OCI-LY3 (cell line): ENCODE measurements at regions not wholly inside any gene's neighbourhood (a gene's known extent, or its start where the extent isn't known, plus 50 kb on each side); places are given as distances from the start of the nearest gene placed in this dataset.

ENCODE experiments used
- H2AFZ ChIP-seq: fragments of 200-600, 300-600 bp; shearing (Covaris generic); 2 replicates; pipeline ENCODE4 v1.6.0; 2014; ENCODE audit warnings: antibody characterized with exemption, low read depth, low read length
- H3K27ac ChIP-seq: fragments of 200-600, 300-600 bp; sonication (generic); 2 replicates; pipeline ENCODE4 v1.5.1; 2014; ENCODE audit warnings: mild to moderate bottlenecking, low read length, moderate library complexity, mixed read lengths
- H3K27me3 ChIP-seq: fragments of 200-600, 300-600 bp; sonication (generic); 2 replicates; pipeline ENCODE4 v1.6.1; 2014; ENCODE audit warnings: low read depth, low read length, mixed read lengths
- H3K36me3 ChIP-seq: fragments of 200-600, 300-600 bp; sonication (generic); replicated peaks from 2 replicates; pipeline ENCODE3; 2014; ENCODE audit warnings: low read depth, low read length, mixed read lengths
- H3K4me1 ChIP-seq: fragments of 300-600, 200-600 bp; sonication (generic); 2 replicates; pipeline ENCODE4 v1.6.1; 2014; ENCODE audit warnings: low read length, mixed read lengths
- H3K4me2 ChIP-seq: fragments of 200-600, 300-600 bp; sonication (generic); 2 replicates; pipeline ENCODE4 v1.6.1; 2014; ENCODE audit warnings: low read length, mixed read lengths
- H3K4me3 ChIP-seq: fragments of 300-600, 200-600 bp; sonication (generic); 2 replicates; pipeline ENCODE4 v1.5.1; 2014; ENCODE audit warnings: antibody characterized with exemption, mild to moderate bottlenecking, low read length, moderate library complexity
- H3K79me2 ChIP-seq: fragments of 300-600, 200-600 bp; shearing (Covaris generic); 2 replicates; pipeline ENCODE4 v1.6.1; 2014; ENCODE audit warnings: mild to moderate bottlenecking, low read length, mixed read lengths
- H3K9ac ChIP-seq: fragments of 300-600, 200-600 bp; shearing (Covaris generic); 2 replicates; pipeline ENCODE4 v1.6.0; 2014; ENCODE audit warnings: mild to moderate bottlenecking, low read length, moderate library complexity
- H3K9me3 ChIP-seq: fragments of 200-600, 300-600 bp; shearing (Covaris generic); 2 replicates; pipeline ENCODE4 v1.6.1; 2014; ENCODE audit warnings: low read length, mixed read lengths; ENCODE audit not compliant: insufficient read depth
- H4K20me1 ChIP-seq: fragments of 200-600, 300-600 bp; sonication (generic); 2 replicates; pipeline ENCODE4 v1.6.1; 2016; ENCODE audit warnings: low read length, mixed read lengths; ENCODE audit not compliant: insufficient read depth
- EZH2phosphoT487 ChIP-seq: fragments of 200-600 bp; shearing (Covaris generic); IDR thresholded peaks from 2 replicates; pipeline ENCODE4 v1.6.1; 2018; ENCODE audit warnings: antibody characterized with exemption, mixed run types, low read depth
- TF ChIP-seq, protein P1 (sequence below): fragments of 200-600, 300-600 bp; sonication (generic); IDR thresholded peaks from 2 replicates; pipeline ENCODE4 v1.5.1; 2014; ENCODE audit warnings: antibody characterized with exemption, low read length, low read depth

DNA sequence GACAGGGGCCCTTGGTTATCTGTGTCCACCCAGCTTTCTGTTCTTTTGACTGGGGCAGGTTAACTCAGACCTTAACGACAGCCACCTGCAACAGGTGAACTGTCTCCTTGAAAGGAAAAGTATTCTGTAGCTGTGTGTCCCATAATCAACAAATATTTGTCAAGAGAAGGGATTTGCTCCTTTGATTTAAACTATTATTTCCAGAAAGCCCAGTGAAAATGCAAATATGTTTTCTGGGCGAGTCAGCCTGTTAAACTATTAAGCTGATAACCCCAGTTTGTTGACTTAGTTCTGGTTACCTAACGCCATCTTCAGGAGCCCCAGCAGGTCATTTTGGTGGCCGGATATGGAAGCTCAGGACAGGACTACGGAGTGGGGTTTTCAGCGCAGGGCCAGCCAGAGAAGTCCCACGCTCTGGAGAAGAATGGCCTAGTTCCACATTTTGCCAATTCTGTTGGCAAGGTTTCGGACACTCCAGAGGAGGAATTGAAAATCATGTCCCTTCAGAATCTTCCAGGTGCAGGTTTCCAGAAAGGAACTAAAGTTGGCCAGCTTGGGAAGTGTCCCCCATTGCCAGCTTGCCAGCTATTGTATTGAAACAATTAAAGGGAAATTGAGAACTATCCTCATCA lies 54.5 kb downstream of the ADRA2A start:
- no peak overlapping the region for H2AFZ ChIP-seq
- H3K9me3 ChIP-seq: no peaks in the 10 kb centered on the region
- no peak overlapping the region for H3K4me3 ChIP-seq
- H3K36me3 ChIP-seq: no peaks in the 10 kb centered on the region
- H3K9ac ChIP-seq: no peak overlapping the region
- H3K27me3 ChIP-seq: peaks cover 14% of the 10 kb centered on the region
- H3K4me2 ChIP-seq: no peak overlapping the region
- H3K27ac ChIP-seq: no peak overlapping the region
- no peaks in the 10 kb centered on the region for H4K20me1 ChIP-seq
- no peaks in the 10 kb centered on the region for H3K4me1 ChIP-seq
- H3K79me2 ChIP-seq: no peaks in the 10 kb centered on the region
- no peak for TF ChIP-seq EZH2phosphoT487
- TF ChIP-seq, protein P1, sequence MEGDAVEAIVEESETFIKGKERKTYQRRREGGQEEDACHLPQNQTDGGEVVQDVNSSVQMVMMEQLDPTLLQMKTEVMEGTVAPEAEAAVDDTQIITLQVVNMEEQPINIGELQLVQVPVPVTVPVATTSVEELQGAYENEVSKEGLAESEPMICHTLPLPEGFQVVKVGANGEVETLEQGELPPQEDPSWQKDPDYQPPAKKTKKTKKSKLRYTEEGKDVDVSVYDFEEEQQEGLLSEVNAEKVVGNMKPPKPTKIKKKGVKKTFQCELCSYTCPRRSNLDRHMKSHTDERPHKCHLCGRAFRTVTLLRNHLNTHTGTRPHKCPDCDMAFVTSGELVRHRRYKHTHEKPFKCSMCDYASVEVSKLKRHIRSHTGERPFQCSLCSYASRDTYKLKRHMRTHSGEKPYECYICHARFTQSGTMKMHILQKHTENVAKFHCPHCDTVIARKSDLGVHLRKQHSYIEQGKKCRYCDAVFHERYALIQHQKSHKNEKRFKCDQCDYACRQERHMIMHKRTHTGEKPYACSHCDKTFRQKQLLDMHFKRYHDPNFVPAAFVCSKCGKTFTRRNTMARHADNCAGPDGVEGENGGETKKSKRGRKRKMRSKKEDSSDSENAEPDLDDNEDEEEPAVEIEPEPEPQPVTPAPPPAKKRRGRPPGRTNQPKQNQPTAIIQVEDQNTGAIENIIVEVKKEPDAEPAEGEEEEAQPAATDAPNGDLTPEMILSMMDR: no peak

GRCh38 chr10:111137007-111137406 lies 60.2 kb downstream of the ADRA2A start:
- Histone ChIP-seq H3K4me3 (no peak overlapping the region), H4K20me1 (no peaks in the 10 kb centered on the region), H3K4me2 (no peak overlapping the region), H3K27me3 (peaks cover 8% of the 10 kb centered on the region; the same call in 1 of the 2 replicates), H3K4me1 (no peaks in the 10 kb centered on the region), H2AFZ (no peak overlapping the region), H3K9me3 (no peaks in the 10 kb centered on the region), H3K9ac (no peak overlapping the region), H3K27ac (no peak overlapping the region), H3K79me2 (no peaks in the 10 kb centered on the region), H3K36me3 (no peaks in the 10 kb centered on the region)
- TF ChIP-seq, protein P1: no peak
- no peak for TF ChIP-seq EZH2phosphoT487

DNA sequence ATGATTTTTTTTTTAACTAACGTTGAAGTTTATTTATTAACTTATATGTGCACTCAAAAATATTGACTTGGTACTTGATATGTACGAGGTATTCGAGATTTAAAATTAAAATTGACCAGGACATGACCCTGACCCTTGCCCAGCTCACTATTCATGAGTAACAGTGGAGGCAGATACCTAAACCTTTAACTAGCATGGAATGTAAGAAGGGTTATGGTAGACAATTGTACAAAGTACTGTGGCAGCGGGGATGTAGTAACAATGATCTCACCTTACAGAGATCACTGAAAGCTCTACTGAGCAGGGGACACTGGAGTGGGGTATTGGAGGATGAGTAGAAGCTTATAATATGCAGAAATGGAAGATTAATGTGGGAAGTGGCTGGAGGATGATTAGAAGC lies 60.8 kb downstream of the ADRA2A start:
- no peak overlapping the region for H3K9ac ChIP-seq
- H3K79me2 ChIP-seq: no peaks in the 10 kb centered on the region
- no peak overlapping the region for H3K4me3 ChIP-seq
- H3K36me3 ChIP-seq: no peaks in the 10 kb centered on the region
- H3K27ac ChIP-seq: no peak overlapping the region
- no peak overlapping the region for H3K4me2 ChIP-seq
- H2AFZ ChIP-seq: no peak overlapping the region
- no peaks in the 10 kb centered on the region for H3K9me3 ChIP-seq
- peaks cover 6% of the 10 kb centered on the region; the same call in 1 of the 2 replicates for H3K27me3 ChIP-seq
- H3K4me1 ChIP-seq: no peaks in the 10 kb centered on the region
- TF ChIP-seq EZH2phosphoT487: no peak
- TF ChIP-seq, protein P1: no peak
- no peaks in the 10 kb centered on the region for H4K20me1 ChIP-seq

DNA sequence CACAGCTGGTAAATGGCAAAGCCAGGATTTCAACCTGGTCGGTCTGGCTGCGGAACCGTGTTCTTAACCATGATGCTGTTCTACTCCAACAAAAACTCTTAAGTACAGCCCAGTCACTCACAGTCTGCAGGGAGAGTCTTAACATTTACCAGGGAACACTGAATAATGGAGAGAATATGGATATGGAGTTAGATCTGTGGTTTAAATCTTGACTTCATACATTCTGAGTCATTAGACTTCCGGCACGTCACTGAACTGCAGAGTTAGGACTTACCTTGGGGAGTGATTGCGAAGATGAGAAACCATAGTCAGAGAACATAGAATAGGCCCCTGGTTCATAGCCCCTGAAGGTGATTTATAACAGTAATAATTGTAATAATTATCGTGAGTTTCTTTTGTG lies 61.7 kb downstream of the ADRA2A start:
- Histone ChIP-seq H2AFZ (no peak overlapping the region), H4K20me1 (no peaks in the 10 kb centered on the region), H3K79me2 (no peaks in the 10 kb centered on the region), H3K9me3 (no peaks in the 10 kb centered on the region), H3K4me2 (no peak overlapping the region), H3K27ac (no peak overlapping the region), H3K9ac (no peak overlapping the region), H3K4me3 (no peak overlapping the region), H3K27me3 (peaks cover 6% of the 10 kb centered on the region; the same call in 1 of the 2 replicates), H3K36me3 (no peaks in the 10 kb centered on the region), H3K4me1 (no peaks in the 10 kb centered on the region)
- TF ChIP-seq, protein P1: no peak
- no peak for TF ChIP-seq EZH2phosphoT487
